Trophoblast cell (in vitro differentiated cells and primary cell): ENCODE measurements at regions not wholly inside any gene's neighbourhood (a gene's known extent, or its start where the extent isn't known, plus 50 kb on each side); places are given as distances from the start of the nearest gene placed in this dataset.

Experiments used
- DNase-seq, 2 donors: peaks; one replicate each; pipeline ENCODE4 v3.0.0-alpha.2; 2016
- H2AFZ ChIP-seq: 2 replicates; pipeline ENCODE4 v1.6.1; 2013; ENCODE audit warnings: low read length, moderate library complexity, mild to moderate bottlenecking; ENCODE audit not compliant: insufficient read depth, poor library complexity
- H2AK5ac ChIP-seq: 2 replicates; pipeline ENCODE4 v1.6.1; 2013; ENCODE audit warnings: mild to moderate bottlenecking, low read length
- H2BK120ac ChIP-seq: 2 replicates; pipeline ENCODE4 v1.6.1; 2013; ENCODE audit warnings: low read length, mild to moderate bottlenecking, moderate library complexity; ENCODE audit not compliant: insufficient read depth, poor library complexity
- H2BK12ac ChIP-seq: 2 replicates; pipeline ENCODE4 v1.6.1; 2013; ENCODE audit warnings: mild to moderate bottlenecking, low read length, moderate library complexity
- H2BK5ac ChIP-seq: 2 replicates; pipeline ENCODE4 v1.6.1; 2013; ENCODE audit warnings: low read length, low read depth, moderate library complexity, mild to moderate bottlenecking; ENCODE audit not compliant: poor library complexity
- H3K14ac ChIP-seq: 2 replicates; pipeline ENCODE4 v1.6.1; 2013; ENCODE audit warnings: mild to moderate bottlenecking, low read length
- H3K18ac ChIP-seq: 2 replicates; pipeline ENCODE4 v1.6.1; 2013; ENCODE audit warnings: mild to moderate bottlenecking, low read length
- H3K23ac ChIP-seq: 2 replicates; pipeline ENCODE4 v1.6.1; 2013; ENCODE audit warnings: low read length
- H3K27ac ChIP-seq: 2 replicates; pipeline ENCODE4 v1.5.1; 2013; ENCODE audit warnings: low read depth, mild to moderate bottlenecking, inconsistent platforms, low read length, moderate library complexity
- H3K27me3 ChIP-seq: 2 replicates; pipeline ENCODE4 v1.6.1; 2013; ENCODE audit warnings: inconsistent platforms, mild to moderate bottlenecking, low read length, moderate library complexity; ENCODE audit not compliant: insufficient read depth
- H3K36me3 ChIP-seq, 2 experiments: 1 replicate in 1 of 2; 2 replicates in 1 of 2; pipeline ENCODE4 v1.6.1; 2013; ENCODE audit warnings: low read length in 2 of 2, mild to moderate bottlenecking in 2 of 2, moderate library complexity in 1 of 2; ENCODE audit not compliant: insufficient read depth in 2 of 2, control insufficient read depth in 1 of 2
- H3K4ac ChIP-seq: 2 replicates; pipeline ENCODE4 v1.6.1; 2013; ENCODE audit warnings: low read depth, mild to moderate bottlenecking, low read length, moderate library complexity
- H3K4me1 ChIP-seq, 2 experiments: 1 replicate in 1 of 2; 2 replicates in 1 of 2; pipeline ENCODE4 v1.6.1; 2013; ENCODE audit warnings: low read length in 2 of 2, mild to moderate bottlenecking in 2 of 2, moderate library complexity in 1 of 2; ENCODE audit not compliant: insufficient read depth in 2 of 2, control insufficient read depth in 1 of 2
- H3K4me2 ChIP-seq: 2 replicates; pipeline ENCODE4 v1.6.1; 2013; ENCODE audit warnings: inconsistent platforms, mild to moderate bottlenecking, low read length, moderate library complexity
- H3K4me3 ChIP-seq: 2 replicates; pipeline ENCODE4 v1.5.1; 2013; ENCODE audit warnings: mild to moderate bottlenecking, low read depth, low read length, inconsistent platforms
- H3K79me1 ChIP-seq: one replicate; pipeline ENCODE4 v1.6.1; 2013; ENCODE audit warnings: low read length
- H3K79me2 ChIP-seq: 2 replicates; pipeline ENCODE4 v1.6.1; 2013; ENCODE audit warnings: low read length, mild to moderate bottlenecking; ENCODE audit not compliant: control insufficient read depth, insufficient read depth, poor library complexity
- H3K9ac ChIP-seq: 2 replicates; pipeline ENCODE4 v1.6.1; 2013; ENCODE audit warnings: mild to moderate bottlenecking, low read length
- H3K9me3 ChIP-seq: 2 replicates; pipeline ENCODE4 v1.6.1; 2013; ENCODE audit warnings: low read depth, mild to moderate bottlenecking, control low read depth, inconsistent platforms, low read length; ENCODE audit not compliant: insufficient read depth
- H4K12ac ChIP-seq: 2 replicates; pipeline ENCODE4 v1.6.1; 2013; ENCODE audit warnings: low read depth, mild to moderate bottlenecking, low read length, moderate library complexity
- H4K8ac ChIP-seq: 2 replicates; pipeline ENCODE4 v1.6.1; 2013; ENCODE audit warnings: low read depth, mild to moderate bottlenecking, low read length, moderate library complexity
- H4K91ac ChIP-seq: one replicate; pipeline ENCODE4 v1.6.1; 2013; ENCODE audit warnings: low read depth, mild to moderate bottlenecking, low read length, moderate library complexity
- whole genome bisulfite sequencing: extraction: QIAGEN DNeasy Blood & Tissue Kit; methylation state at CpG from one replicate; pipeline ENCODE4 v1.1.7; 2013; ENCODE audit warnings: missing lambda C conversion rate; ENCODE audit not compliant: insufficient read length, insufficient coverage; ENCODE audit errors: extremely low coverage; 5-methylcytosine and 5-hydroxymethylcytosine counted together

DNA sequence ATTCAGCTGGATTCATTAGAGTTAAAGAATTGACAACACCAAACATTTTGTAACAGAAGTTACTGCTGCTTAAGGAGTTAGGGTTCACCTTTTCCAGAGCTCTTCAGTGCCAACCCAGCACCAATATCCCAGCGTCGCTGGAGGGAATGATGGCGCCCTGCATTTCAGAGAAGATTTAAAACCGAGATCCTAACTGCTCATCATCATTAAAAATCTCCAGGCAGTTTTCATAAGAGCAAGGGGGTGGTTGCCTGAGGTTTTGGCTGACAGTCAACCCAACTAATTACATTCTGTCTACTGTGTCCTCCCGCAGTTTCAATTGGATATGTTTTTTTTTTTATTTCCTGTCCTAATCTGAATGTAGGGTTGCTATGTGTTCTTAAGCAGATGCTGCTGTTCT, 509.6 kb upstream of the TCF4 start:
- no peak overlapping the region for H2BK120ac ChIP-seq
- H3K9ac ChIP-seq: no peak overlapping the region
- no peak overlapping the region for H2AK5ac ChIP-seq
- H3K9me3 ChIP-seq: no peaks in the 10 kb centered on the region
- H3K36me3 ChIP-seq: no peaks in the 10 kb centered on the region
- no peak overlapping the region for H4K12ac ChIP-seq
- no peak overlapping the region for H2BK12ac ChIP-seq
- no CpG with 5 or more reads among the region's 5 CpGs for WGBS
- no peak overlapping the region for H3K4me2 ChIP-seq
- H3K4ac ChIP-seq: no peak overlapping the region
- H3K79me1 ChIP-seq: no peaks in the 10 kb centered on the region
- no peak for DNase-seq
- H3K27ac ChIP-seq: no peak overlapping the region
- no peak overlapping the region for H3K18ac ChIP-seq
- H3K4me1 ChIP-seq: no peaks in the 10 kb centered on the region
- no peak overlapping the region for H3K14ac ChIP-seq
- H3K79me2 ChIP-seq: no peaks in the 10 kb centered on the region
- no peak overlapping the region for H3K23ac ChIP-seq
- H2AFZ ChIP-seq: no peak overlapping the region
- H4K8ac ChIP-seq: no peak overlapping the region
- H4K91ac ChIP-seq: no peak overlapping the region
- H3K27me3 ChIP-seq: no peaks in the 10 kb centered on the region
- no peak overlapping the region for H3K4me3 ChIP-seq
- no peak overlapping the region for H2BK5ac ChIP-seq

DNA sequence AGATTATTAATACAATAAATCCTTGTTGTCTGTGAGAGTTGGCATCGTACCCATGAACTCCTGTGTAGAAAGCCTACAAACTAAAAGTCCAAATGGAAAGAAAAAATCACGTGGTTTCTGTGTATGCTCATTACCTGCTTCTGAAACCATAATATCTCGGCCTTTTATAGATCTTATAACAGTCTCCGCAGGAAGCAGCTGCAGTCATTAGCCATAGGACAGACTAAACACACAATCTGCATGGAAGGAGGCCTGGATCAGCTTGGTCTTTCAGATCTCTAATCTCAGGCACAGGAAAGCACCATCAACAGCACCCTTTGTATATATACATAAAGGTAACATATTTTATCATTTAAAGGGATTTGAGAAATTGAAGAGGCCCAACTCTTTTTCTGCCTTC, 508.9 kb upstream of the TCF4 start:
- Histone ChIP-seq H3K4me1 (no peaks in the 10 kb centered on the region), H3K4me3 (no peak overlapping the region), H2BK120ac (no peak overlapping the region), H3K4ac (no peak overlapping the region), H4K91ac (no peak overlapping the region), H3K14ac (no peak overlapping the region), H4K12ac (no peak overlapping the region), H4K8ac (no peak overlapping the region), H3K79me1 (no peaks in the 10 kb centered on the region), H3K18ac (no peak overlapping the region), H2BK5ac (no peak overlapping the region), H3K36me3 (no peaks in the 10 kb centered on the region), H3K27me3 (no peaks in the 10 kb centered on the region), H2AFZ (no peak overlapping the region), H2BK12ac (no peak overlapping the region), H3K27ac (no peak overlapping the region), H3K9me3 (no peaks in the 10 kb centered on the region), H3K79me2 (no peaks in the 10 kb centered on the region), H2AK5ac (no peak overlapping the region), H3K9ac (no peak overlapping the region), H3K4me2 (no peak overlapping the region), H3K23ac (no peak overlapping the region)
- no peak for DNase-seq
- WGBS: no CpG with 5 or more reads among the region's 4 CpGs

DNA sequence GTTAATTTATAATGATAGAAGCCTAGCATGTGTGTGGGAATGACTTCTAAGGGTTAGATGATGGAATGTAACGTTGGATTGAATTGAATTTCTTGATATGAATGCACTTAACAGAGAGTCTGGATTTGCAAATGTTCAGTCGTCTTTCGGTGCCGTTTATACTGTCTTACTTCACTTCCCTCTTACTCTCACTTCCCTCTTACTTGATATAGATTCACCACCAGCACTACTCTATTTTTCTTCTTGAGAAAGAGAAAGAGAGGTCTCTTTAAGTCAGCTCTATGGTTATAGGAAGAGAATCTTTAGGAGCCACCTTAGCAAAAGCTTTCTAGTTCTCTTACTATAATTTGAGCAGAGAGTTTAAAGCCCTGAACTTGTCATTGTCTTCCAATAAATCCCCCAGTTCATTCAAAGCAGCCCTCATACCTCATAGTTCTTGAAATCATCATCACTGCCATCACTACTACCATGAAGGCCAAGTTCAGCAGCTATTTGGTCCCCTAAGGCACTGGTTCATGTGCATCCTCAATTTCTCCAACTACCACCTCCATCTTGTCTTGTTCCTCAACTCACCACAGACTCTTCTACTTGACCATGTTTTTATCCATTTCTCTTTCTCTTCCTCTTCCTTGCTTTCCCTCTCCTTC, 501.7 kb upstream of the TCF4 start:
- Histone ChIP-seq H3K79me1 (no peaks in the 10 kb centered on the region), H2BK120ac (no peak overlapping the region), H2BK12ac (no peak overlapping the region), H3K18ac (no peak overlapping the region), H3K9me3 (peaks cover 2% of the 10 kb centered on the region), H3K27ac (no peak overlapping the region), H4K12ac (no peak overlapping the region), H3K4me3 (no peak overlapping the region), H2AFZ (no peak overlapping the region), H3K27me3 (no peaks in the 10 kb centered on the region), H2AK5ac (no peak overlapping the region), H3K79me2 (no peaks in the 10 kb centered on the region), H3K4ac (no peak overlapping the region), H3K23ac (no peak overlapping the region), H3K36me3 (no peaks in the 10 kb centered on the region), H4K8ac (no peak overlapping the region), H3K4me2 (no peak overlapping the region), H4K91ac (no peak overlapping the region), H3K4me1 (no peaks in the 10 kb centered on the region), H3K14ac (no peak overlapping the region), H2BK5ac (no peak overlapping the region), H3K9ac (no peak overlapping the region)
- no CpG with 5 or more reads among the region's 4 CpGs for WGBS
- no peak for DNase-seq

GRCh38 chr18:56086786-56087185, 498.8 kb upstream of the TCF4 start:
- Histone ChIP-seq H4K12ac (no peak overlapping the region), H3K27me3 (no peaks in the 10 kb centered on the region), H3K79me1 (no peaks in the 10 kb centered on the region), H3K9ac (no peak overlapping the region), H3K27ac (no peak overlapping the region), H3K23ac (no peak overlapping the region), H3K4me2 (no peak overlapping the region), H2AK5ac (no peak overlapping the region), H2BK5ac (no peak overlapping the region), H3K14ac (no peak overlapping the region), H2BK12ac (no peak overlapping the region), H3K9me3 (peaks cover 2% of the 10 kb centered on the region), H3K18ac (no peak overlapping the region), H3K4me3 (no peak overlapping the region), H3K4me1 (peaks cover 3 to 5% of the 10 kb centered on the region in 2 experiments), H2BK120ac (no peak overlapping the region), H4K8ac (no peak overlapping the region), H2AFZ (no peak overlapping the region), H3K36me3 (no peaks in the 10 kb centered on the region), H4K91ac (no peak overlapping the region), H3K4ac (no peak overlapping the region), H3K79me2 (no peaks in the 10 kb centered on the region)
- no CpG with 5 or more reads among the region's 7 CpGs for WGBS
- no peak for DNase-seq
